Activated CD8-positive, alpha-beta memory T cell treated with anti-CD3 and anti-CD28 coated beads, Interleukin-2, amount 50 U/mL, for 48 hours (primary cell): ENCODE measurements at regions not wholly inside any gene's neighbourhood (a gene's known extent, or its start where the extent isn't known, plus 50 kb on each side); places are given as distances from the start of the nearest gene placed in this dataset.
"Not testable (repeated sequence)": the region's sequence is repeated elsewhere in the genome, so short reads cannot be mapped to it uniquely, and the experiment has no call there.

ENCODE experiments used
- DNase-seq: peaks from one replicate; pipeline ENCODE4 v3.0.0-alpha.2; 2020

DNA sequence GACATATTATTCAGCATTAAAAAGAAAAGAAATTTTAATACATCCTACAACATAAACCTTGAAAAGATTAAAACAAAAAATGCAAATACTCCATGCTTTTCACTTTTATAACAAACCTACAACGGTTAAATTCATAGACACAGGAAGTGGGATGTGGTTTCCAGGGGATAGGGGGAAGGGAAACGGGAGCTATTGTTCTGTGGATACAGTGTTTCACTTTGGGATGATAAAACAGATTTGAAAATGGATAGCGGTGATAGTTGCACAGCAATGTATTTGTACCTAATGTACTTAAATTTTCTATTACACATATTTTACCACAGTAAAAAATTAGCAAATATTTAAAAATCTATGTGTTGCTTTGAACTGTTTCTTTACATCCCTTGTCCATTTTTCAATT is 368.0 kb downstream of the CDY2B start:
- DNase-seq, result not testable (repeated sequence)

DNA sequence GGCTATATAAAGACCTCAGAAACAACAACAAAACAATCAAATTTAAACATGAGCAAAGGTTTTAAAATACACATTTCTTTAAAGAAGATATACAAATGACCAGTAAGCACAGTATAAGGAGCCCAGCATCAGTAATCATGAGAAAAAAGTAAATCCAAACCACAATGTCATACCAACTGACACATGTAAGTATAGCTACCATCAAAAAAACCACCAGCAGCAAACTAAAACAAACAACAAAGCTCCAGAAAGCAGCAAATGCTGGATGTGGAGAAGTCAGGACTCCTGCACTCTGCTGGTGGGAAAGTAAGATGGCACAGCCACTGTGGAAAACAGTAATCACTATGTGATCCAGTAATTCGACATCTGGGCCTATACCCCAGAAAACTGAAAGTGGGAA is 368.5 kb downstream of the CDY2B start:
- not testable (repeated sequence) for DNase-seq

DNA sequence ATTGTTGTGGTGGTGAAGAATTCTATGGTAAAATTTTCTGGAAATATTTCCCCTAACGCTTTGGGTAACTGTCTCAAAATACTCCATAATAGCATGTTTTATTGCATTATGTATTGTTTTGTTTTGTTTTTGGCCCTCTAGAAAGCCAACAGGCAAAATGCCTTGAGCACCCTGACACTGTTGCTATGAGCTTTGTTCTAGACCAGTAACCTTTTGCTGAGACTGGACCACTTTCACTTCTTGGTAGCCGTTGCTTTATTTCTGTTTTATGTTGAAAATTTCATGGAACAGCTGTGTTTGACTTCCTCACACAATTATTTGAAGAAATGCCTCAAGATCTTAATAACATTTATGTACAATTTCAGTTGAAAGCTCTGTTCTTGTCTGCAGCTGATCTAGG is 374.2 kb downstream of the CDY2B start:
- DNase-seq, result not testable (repeated sequence)

DNA sequence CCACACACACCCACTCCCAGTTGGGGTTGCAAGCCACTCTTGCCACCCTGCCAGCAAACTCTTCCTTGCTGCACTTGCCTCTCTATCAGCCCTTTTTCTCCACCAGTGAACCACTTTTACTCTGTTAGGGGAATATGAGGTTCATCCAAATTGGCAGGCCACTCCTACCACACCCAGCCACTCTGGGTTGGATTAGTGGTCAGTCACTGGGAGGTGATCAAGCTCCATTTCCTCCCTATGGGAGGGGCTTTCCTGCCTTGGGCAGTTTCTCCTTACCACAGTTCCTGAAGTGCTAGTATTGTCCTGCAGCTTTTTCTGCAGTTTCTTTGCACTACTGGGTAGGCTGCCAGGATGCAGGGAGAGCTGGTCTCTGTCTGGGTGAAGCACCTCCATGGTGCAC is 395.3 kb downstream of the CDY2B start:
- DNase-seq, result not testable (repeated sequence)

DNA sequence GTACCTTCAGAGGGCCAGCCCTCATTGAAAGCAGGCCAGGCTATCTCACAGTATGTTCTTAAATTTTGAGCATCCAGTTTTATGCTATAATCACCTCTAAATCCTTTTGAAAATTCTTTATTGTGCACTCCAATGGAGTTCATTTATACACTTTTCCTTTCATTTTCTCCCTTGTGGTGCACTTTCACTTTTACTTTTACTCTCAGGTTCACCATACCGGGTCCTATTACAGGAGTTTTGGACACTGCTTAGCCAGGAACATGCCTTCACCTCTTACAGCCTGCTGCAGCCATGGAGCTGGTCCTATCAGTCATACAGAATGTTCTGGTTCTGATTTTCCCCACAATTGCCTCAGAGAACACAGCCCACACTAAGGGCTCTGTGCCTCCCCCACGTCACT is 395.9 kb downstream of the CDY2B start:
- not testable (repeated sequence) for DNase-seq

DNA sequence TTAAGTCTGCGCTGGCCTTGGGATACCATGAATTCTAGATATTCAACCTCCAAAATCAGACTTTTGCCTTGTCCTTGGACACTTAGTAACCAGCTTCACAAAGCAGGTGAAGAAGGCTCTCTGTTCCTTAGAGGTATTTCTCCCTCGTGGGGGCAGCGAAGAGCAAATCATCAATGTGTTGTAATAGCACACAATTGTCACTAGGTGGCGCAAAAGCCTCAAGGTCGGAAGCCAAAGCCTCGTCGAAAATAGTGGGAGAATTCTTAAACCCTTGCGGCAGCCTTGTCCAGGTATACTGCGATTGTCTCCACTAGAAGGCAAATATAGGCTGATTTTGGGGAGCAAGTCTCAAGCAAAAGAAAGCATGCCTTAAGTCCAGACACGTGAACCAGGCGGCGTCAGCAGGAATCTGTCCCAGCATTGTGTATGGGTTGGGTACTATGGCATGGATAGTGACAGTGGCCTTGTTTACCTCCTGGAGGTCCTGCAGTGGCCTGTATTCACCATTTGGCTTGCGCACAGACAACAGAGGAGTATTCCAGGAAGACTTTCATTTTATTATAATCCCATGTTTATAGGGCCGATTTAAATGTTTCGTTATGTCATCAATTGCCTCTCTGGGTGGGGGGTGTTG is 398.5 kb downstream of the CDY2B start:
- DNase-seq, result not testable (repeated sequence)

DNA sequence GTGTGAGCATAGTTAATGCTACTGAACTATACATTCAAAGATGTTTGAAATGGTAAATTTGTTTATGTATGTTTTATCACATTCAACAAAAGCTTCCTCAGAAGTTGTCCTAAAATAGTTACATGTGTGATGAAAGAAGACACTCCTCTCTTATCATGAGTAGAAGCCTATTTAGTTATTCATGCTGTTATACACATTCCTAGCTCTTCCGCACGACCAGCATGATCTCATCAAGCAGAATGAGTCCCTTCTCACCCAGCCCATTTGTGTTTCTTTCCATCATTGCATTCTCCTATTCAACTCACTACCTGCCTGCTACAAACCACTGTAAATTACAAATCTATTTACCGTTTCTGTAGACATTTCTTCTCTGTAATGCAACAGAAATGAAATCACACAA is 408.0 kb downstream of the CDY2B start:
- not testable (repeated sequence) for DNase-seq

DNA sequence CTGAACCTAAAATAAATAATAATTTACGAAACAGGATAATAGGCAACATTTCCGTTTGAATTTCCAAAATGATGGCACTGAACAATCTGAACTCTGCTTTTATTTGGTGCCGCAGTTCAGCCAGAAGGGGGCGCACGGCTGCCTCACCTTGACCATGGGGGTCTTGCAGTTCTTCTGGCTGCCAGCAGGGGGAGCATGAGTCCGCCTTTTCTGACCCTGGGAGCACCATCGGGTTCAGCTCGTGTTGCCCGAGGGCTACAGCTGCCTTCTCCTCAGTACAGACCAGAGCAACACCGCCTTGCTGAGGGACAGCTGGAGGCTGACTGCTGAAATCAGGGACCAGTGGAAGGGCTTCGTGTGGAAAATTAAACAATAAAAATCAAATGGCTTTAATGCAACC is 420.3 kb downstream of the CDY2B start:
- DNase-seq, result not testable (repeated sequence)

DNA sequence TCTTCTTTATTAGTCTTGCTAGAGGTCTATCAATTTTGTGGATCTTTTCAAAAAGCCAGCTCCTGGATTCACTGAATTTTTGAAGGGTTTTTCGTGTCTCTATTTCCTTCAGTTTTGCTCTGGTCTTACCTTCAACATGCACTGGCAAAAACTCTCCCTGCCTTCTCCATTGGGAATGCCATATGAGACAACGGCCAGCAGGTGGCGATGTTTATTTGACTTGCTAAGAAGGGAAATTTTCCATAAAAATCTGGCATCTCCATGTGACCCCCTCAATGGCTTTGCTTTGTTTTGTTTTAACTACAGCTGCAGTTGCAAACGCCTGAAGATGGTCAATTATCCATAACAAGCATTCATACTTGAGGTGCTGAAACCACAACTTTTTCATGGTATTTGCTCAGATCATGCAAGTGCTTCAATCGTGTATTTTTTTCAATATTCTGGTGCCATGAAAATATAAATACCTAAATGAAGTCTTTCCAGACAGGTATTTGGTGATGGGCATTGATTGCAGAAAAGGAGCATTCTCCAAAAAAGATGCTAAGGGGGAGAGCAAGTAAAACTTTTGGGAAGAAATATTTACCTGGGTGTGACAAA is 449.4 kb downstream of the CDY2B start:
- DNase-seq, result peak; percentile 49

DNA sequence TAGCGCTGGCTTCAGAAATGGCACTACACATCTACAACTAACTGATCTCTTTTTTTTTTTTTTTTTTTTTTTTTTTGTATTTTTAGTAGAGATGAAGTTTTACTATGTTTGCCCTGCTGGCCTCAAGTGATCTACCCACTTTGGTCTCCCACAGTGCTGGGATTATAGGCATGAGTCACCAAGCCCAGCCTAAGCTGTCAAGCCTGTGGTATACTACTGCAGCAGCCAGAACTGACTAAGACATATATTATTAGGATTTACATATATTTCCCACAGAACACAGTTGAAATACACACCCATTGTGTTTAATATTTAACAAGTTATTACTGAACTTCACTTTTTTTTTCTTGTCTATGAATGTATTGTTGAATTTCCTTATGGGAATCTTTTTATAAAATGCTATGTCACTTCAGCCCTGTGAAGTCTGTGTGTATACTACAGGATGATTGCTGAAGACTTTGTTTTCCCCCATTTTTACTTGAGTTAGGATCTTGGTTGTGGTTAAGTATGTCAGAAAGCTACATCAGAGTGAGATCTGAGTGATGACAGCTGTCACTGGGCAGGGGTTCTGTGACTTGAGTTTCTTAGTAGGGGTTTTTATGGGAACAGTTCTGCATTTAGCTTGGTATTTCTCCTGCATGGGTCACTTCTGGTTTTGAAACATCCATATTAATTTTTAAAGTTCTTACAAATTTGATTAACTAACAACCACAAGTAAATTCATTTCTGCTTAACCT is 481.5 kb downstream of the CDY2B start:
- no peak for DNase-seq

DNA sequence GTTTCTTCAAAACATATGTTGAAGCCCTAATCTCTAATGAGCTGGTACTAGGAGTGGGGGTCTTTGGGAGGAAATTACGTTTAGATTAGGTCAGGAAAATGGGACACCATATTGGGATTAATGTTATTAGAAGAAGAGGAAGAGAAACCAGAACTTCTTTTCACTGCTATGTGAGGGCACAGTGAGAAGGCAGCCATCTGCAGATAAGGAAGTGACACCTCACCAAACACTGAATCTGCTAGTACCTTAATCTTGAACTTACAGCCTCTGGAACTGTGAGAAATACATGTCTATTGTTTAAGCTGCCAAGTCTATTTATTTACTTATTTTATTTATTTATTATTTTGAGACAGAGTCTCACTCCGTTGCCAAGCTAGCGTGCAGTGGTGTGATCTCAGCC is 482.4 kb downstream of the CDY2B start:
- no peak for DNase-seq

DNA sequence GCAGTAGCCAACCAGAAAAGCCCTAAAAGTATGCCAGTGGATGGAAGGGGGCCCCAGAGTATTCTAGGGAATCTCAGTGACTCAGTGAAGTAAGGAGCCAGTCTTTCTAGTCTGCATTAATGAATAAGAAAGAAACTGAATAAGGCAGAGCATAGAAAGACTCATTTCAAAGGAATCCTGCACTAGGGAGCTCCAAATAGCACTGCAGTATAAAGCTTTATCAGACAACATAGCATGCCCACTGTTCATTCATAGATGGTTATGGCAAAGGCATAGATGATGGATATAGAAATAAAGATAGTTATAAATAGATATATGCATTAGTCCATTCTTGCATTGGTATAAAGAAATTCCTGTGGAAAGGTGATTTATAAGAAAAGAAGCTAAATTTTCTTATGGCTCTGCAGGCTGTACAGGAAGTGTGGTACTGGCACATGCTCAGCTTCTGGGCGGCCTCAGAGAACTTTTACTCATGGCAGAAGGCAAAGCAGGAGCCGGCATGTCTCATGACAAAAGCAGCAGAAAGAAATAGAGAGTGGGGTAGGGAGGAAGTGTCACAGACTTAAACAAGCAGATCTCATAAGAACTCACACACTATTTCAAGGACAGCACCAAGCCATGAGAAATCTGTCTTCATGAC is 498.5 kb downstream of the CDY2B start:
- DNase-seq, result no peak

DNA sequence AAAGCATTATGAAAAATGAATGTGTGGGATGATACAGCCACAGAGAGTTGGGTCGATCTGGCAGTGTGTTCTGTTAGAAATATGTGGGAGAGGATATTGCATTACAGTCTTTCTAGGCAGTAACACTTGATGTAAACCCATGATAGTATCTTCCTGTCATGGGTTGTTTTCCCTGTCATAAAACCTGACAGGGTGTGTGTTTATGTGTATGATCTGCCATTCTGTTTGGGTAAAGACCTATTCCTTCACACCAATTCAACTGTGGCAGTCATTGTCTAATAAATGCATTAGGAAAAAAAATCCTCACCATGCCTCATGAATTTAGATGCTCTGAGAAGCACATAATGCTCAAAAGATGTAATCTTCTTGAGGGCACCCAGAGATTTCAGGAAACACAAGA is 501.7 kb downstream of the CDY2B start:
- no peak for DNase-seq

DNA sequence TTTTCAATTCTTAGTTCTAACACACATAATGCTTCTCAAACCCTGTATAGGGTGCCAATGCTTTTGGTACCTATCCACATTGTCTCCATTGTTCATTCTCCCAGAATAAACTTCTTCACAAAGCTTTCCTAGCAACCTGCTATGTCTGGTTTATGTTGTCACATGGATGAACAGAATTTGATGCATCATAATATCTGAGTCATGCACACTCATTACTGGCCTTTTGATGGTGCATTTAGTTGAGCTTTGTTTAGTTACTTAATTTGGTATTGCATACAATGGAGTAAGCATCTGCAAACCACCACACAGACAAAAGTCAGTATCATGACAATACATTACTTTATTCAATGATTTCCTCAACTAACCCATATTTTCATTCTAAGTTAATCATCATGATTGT is 511.6 kb downstream of the CDY2B start:
- no peak for DNase-seq

DNA sequence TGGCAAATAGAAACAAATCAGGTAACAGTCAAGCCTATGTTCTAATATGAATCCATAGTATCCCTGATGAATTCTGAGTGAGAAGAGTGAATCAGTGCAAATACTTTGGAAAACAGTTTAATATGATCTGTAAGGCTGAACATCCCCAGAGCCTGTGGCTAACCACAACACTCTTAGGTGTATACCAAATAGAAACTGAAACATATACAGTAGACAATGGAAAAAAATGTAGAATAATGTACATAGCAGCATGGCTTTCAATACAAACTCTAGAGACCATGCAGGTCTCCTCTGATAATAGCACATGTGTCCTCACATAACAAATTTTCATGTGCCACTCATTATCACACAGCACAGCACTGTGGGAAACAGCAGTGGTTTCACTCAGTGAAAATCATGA is 513.6 kb downstream of the CDY2B start:
- DNase-seq, result no peak

DNA sequence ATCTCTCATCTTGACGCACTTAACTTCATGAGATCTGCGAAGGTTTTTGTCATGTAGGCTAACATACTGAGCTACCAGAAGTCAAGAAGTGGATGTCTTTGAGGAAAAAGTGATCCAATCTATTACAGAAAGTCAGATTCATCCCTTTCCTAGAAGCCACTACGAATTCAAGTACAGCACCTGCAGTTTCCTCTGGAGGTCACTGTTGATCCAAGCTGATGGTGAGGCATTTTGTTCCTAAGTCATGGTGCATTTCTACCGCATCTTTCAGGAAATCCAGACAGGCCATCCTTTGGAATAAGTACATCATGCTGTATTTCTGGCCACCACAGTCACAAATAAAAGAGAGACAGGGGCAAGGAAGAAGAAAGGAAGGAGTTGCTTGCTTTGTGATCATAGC is 541.0 kb downstream of the CDY2B start:
- no peak for DNase-seq

DNA sequence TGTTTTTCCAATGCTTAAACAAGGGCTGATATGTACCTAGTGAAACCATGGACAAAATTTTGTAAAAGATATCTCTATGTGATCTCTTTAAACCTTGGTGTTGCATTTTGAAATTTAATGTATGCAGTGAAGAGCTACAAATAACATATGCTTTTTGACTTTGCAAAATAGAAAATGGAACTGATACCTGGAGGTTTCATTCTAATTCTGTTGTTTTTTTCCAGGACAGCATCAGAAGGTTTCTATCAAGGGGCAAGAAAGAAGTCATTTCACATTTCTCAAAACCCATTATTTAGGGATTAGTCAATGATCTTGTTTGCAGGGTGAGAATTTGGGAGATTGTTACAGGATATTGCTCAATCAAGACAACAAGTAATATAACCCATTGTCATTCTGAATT is 549.3 kb downstream of the CDY2B start:
- DNase-seq, result no peak

DNA sequence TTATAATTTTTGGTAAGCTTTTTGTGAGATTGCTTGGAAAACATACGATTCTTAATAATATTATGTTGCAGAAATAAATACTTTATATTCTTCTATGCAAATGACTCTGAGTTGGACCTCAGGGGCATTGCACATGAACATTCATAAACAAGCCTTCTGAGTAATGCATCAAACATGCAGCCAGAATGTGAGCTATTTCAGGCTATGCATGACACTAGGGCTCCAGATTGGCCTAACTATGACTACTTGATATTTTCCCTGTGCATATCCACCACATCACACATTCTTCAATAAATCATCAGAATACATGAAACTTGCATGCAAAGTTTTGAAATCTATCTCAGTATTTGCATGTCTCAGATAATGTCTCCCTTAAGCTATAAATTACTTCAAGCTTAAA is 560.1 kb downstream of the CDY2B start:
- DNase-seq, result no peak

DNA sequence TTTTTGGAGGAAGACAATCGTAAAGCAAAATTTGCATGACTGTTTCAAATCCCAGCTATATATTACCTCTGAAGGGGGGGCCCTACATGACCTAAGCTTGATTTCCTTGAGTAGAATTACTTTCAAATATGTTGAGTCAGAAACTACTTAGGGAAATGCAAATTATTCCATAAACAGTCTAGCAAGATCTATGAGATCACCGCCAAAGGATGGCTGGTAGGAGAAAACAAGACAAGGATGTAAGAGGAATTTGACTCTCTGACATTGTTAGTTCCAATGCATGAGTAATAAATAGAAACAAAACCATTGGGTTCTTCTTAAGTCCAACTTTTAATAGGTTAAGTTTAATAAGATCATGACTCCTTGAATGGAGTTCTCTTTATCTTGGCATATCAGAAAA is 561.4 kb downstream of the CDY2B start:
- DNase-seq, result no peak

DNA sequence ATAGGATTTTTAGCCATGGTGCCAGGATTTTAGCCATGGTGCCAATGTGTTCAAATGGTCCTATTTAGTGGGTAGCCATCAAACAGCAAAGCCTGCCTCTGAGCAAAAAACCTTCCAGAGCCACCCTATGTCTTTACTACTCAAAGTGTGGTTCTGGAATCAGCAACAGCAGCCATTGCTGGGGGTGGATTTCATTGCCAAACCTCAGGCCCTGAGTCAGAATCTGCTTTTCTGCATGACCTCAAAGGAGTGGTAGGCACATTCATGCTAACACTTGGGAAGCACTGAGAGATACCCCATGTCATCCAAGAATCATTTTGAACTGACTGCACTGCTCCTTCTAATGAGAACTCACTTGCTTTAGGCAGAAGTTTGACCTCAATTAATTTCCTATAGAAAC is 603.0 kb downstream of the CDY2B start:
- no peak for DNase-seq

DNA sequence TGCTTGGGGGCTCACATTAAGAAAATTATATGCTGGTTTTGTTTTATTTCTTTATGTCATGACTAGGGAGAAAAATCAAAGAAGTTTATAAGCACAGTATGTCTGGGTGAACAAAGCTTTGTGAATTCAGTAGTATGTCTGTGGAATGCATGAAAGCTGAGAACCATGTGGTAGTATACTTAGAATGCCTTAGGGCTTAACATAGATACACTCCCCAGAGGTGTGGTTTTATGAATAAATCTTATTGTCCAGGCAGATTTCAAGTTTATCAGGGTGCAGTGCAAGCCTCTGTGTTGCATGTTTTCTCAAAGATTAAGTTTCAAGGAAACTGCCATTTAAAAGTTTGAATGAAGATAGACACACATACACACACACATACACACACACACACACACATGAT is 620.5 kb downstream of the CDY2B start:
- no peak for DNase-seq

DNA sequence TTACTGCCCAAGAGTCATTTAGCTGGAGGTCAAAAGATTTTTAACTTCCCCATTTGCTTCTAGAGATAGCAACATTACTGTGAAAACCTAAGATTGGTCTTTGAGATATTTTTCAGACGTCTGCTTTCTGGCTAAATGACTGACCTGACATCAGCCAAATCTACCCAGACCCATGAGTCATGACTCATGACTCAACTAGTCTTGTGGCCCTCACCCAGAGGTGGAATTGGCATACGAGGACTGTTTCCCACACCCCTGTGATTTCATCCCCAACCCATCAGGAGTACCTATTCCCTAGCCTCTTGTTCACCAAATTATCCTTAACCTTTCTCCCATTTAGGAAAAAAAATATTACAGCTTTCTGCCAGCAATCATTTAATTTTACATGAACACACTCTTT is 641.6 kb downstream of the CDY2B start:
- DNase-seq, result no peak

DNA sequence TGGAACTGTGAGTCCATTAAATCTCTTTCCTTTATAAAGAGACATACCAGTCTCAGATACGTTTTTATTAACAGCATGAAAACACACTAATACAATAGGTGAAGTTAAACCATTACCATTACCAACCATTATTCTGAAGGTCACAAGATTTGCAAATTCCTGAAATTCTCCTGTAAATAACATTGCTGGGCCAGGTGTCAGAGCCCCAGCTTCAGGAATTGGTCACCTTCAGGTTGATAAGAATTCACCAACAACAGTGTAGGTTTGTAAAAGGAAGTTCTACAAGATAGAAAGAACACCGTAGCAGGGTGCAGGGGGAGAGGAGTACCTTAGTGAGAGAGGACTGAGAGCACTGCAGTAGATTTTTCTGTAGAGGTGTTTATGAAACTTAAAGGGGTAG is 644.3 kb downstream of the CDY2B start:
- no peak for DNase-seq
